Iris pigment epithelial cell (primary cell): ENCODE measurements at regions not wholly inside any gene's neighbourhood (a gene's known extent, or its start where the extent isn't known, plus 50 kb on each side); places are given as distances from the start of the nearest gene placed in this dataset.

ENCODE experiments used
- DNase-seq: peaks from one replicate; pipeline ENCODE4 v3.0.0-alpha.2; 2011; ENCODE audit warnings: low read depth

- DNase-seq, result peak; percentile 48
Measured at GRCh38 chr12:90899456-90900182, 55.4 kb downstream of the CCER1 start.

DNA sequence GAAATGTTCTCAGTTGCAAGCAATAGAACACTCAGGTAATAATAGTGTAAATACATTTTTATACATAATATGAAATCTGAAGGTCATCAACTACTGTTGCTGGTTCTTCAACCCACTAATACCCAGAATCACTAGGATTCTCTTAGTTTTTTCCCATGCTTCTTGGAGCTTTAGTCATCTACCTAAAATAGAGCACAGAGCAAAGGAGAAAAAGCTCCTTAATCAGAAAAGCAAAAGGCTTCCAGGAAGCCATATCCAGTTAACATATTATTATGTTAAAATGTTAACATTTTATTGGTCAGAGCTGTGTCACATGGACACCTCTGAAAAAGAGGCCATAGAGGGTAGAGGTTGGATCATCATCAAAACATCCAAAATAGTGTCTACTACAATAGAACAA, 57.0 kb downstream of the CCER1 start:
- DNase-seq, result no peak

- no peak for DNase-seq
Measured at GRCh38 chr12:90897316-90897715, 57.7 kb downstream of the CCER1 start.

GRCh38 chr12:90896821-90897220, 58.2 kb downstream of the CCER1 start:
- no peak for DNase-seq

GRCh38 chr12:90896164-90896563, 58.8 kb downstream of the CCER1 start:
- peak; percentile 84 for DNase-seq

DNA sequence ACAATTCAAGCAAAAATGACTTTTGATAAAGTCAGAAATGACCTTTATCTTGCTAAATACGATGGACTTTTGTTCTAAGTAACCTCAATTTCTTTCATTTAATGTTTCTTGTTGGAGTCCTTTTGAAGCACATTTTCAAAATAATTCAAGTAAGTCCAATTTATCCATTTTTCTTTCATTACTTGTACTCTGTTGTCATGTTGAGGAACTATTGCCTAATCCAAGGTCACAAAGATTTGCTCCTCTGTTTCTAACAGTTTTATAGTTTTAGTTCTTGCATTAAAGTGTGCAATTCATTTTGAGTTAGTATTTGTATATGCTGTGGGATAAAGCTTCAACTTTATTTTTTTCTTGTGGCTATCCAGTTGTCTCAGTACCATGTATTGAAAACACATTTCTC, 66.7 kb downstream of the CCER1 start:
- DNase-seq, result peak; percentile 48

DNA sequence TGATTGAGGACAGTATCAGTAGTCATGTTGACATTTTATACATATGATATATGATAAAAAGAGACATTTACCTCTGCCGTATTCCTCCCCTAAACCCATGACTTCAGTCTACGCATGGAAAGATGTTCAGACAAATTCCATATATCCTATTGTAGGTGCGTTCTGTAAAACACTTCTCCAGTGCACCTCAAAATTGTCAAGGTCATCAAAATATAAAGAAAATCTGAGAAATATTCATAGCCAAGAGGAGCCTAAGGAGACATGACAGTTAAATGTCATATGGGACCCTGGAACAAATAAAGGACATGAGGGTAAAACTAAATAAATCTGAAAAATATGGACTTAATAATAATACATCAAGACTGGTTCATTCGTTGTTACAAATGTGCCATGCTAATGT, 71.5 kb downstream of the CCER1 start:
- no peak for DNase-seq

- DNase-seq, result no peak
Measured at GRCh38 chr12:90871726-90872096, 83.3 kb downstream of the CCER1 start.

- DNase-seq, result no peak
Measured at GRCh38 chr12:90870971-90871725, 83.8 kb downstream of the CCER1 start.

GRCh38 chr12:90868626-90869025, 86.3 kb downstream of the CCER1 start:
- DNase-seq, result no peak

DNA sequence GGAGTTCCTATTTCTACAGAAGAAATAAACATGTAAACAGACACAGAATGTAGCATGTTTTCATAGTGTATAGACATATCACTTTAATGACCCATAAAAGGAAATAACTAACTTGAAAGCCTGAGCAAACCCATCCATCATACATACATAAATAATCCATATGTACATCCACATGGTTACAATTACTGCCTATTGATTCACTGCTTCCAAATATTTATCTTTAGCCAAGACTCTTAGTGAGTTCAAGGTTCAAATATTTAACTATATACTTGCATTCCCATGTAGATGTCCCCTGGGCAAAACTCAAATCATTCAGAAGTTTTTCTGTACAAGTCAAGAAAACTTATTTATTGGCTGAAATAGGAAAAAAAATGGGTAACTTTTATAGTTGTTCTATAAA, 95.4 kb downstream of the CCER1 start:
- DNase-seq, result no peak

GRCh38 chr12:90858252-90858651, 96.7 kb downstream of the CCER1 start:
- peak; percentile 10 for DNase-seq

DNA sequence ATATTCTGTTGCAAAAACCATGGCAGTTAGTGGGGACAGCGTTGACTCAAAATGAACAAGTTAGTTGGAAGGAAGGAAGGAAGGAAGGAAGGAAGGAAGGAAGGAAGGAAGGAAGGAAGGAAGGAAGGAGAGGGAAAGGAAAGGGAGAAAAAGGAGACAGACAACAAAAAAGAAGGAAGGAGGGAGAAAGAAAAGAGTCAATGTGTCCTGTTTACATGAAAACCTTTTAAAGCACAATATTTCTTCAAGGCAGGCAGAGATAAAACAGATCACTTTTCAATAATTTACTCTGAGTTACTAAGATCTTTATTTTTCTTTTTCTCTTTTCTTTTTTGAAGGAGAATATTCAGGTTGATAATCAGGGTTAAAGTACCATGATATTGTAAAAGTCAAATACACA, 99.4 kb downstream of the CCER1 start:
- no peak for DNase-seq

DNA sequence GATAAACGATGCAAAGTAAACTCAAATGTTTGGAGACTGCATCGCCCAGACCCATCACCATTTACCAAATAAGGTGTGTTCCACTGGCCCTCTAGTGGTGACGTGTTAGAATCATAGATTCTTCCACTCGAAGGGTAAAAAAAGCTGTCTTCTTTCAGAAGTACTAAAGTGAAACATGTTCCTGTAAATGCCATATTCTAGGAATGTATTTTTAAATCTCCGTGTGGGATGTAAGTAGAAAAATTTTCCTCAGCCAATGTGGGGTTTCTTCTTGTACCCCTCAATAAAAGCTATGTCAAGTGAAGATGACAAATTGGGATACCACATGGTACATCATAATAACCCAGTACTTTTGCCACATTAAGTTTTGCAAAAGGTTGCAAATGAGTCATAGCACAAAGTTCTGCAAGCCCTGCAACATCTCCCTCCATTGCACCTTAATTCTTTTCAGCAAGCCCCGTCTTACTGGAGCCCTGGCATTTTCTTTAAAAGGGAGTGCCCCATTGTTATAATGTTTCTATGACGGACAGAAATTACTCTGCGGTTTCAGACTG, 100.8 kb downstream of the CCER1 start:
- peak; percentile 51 for DNase-seq

DNA sequence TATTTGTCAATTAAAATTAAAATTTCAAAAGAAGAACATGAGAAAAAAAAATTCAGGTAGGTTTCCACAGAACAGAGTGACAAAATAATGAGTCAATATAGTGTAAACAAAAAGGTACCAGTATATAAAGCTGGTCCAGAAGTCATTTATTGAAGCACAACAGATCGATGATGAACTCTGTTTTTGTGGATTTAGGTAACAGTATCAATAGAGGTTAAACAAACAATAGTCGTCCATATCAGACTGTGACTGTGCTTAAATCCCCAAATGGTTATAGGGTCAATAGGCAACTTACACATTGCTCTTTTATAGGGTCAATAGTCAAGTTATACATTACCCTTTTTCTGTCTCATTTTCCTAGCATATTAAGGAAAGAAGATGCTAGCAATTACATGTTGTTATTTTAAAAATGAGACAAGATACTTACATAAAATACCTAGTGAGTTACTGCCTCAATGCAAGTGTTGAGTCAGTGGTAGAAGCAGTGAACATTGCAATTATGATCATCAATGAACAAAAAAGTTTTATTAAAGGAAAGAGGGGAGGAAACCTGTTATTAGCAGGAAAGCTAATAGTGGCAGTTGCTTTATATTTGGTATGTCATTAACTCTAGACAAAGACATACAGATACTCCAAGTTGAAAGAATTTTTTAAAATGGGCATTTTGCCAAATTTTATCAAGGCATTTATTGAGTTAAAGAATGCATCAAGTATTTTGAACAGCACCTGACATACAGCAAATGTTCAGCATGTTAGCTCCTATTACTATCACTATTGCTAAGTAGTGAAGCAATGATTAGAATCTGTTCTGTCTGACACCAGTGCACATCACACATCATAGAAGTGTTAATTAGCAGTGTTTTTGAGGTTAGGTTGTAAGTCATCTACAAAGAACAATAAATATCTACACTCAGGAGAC, 102.9 kb downstream of the CCER1 start:
- no peak for DNase-seq

GRCh38 chr12:90842477-90842876, 112.5 kb downstream of the CCER1 start:
- no peak for DNase-seq

DNA sequence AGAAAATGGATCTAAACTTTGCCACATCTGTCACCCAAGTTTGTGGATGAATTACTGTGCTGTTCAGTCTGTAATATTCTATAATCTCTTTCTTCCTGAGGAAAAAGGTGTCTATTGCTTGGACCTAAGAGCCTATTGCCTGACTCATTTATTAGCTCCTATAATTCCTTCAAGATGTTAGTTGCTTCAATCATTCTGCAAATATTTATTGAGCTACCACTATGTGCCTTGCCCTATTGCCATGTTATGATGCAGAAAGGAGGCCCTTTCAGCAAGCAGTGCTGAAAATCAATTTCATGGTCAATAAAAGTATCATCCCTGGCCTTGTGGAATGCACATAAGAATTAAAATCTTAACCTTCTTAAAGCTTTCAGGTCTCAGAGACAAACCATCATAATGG, 113.6 kb downstream of the CCER1 start:
- DNase-seq, result no peak

DNA sequence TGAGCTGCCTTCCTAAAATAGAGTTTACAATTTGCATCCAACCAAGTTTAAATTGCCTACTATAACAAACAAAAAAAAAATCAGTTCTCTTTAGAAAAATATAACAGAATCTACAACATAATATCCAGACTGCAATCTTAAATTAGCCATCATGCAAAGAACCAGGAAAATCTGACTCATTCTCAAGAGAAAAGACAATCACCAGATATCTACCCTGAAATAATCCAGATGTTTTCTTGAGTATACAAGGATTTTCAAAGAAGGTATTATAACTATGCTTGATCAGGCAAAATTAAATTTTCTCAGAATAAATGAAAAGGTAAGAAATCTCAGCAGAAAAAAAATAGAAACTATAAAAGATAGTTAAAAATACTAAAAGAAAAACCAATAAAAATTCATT, 115.6 kb downstream of the CCER1 start:
- DNase-seq, result no peak

DNA sequence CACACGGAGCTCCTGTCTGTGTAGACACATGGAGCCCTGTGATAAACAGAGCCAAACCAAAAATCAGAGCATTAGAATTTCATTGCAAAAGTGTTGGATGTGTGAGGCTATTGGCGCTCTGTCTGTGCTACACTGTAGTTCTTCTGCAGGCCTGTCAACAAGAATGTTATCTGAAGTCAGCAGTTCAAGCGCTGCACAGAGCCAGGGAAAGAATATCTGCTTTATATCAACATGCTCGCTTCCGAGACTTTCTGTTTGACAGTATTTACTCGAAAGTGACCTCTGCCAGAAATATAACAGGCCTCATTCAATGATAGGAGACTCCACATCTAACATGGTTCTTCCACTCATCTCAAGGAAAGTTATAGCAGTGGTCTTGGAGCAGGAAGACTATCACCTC, 118.3 kb downstream of the CCER1 start:
- DNase-seq, result no peak

GRCh38 chr12:90833228-90833627, 121.7 kb downstream of the CCER1 start:
- DNase-seq, result no peak

GRCh38 chr12:90832427-90832826, 122.5 kb downstream of the CCER1 start:
- DNase-seq, result no peak

DNA sequence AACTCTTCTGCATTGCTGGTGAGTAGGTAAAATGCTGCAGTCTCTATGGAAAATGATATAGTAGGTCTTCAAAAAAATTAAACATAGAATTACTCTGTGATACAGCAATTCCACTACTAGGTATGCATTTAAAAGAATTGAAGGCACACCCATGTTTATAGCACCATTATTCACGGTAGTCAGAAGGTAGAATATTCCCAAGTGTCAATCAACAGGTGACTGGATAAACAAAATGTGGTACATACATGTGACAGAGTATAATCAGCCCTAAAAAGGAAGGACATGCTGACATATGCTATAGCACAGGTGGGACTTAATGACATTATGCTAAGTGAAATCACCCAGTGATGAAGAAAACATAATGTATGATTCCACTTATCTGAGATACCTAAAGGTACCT, 123.3 kb downstream of the CCER1 start:
- no peak for DNase-seq
